ENCODE measurements at regions not wholly inside any gene's neighbourhood (a gene's known extent, or its start where the extent isn't known, plus 50 kb on each side); places are given as distances from the start of the nearest gene placed in this dataset.
A peak's percentile ranks its signal among the peaks of the same experiment; 100 is the strongest.

- Histone ChIP-seq H3K27ac (no peak overlapping the region), H3K9me2 (replicated peaks; ENCODE audit: insufficient read depth) (no peaks in the 10 kb centered on the region), H3K4me3 (no peak overlapping the region), H2AFZ (no peak overlapping the region), H4K20me1 (ENCODE audit: insufficient read depth, poor library complexity, severe bottlenecking) (no peaks in the 10 kb centered on the region), H3K9me3 (ENCODE audit: low read depth) (no peaks in the 10 kb centered on the region), H3K4me2 (peak overlapping the region; percentile 37), H3K79me2 (no peaks in the 10 kb centered on the region), H3K36me3 (replicated peaks; ENCODE audit: insufficient read depth, low read depth) (no peaks in the 10 kb centered on the region), H3K27me3 (peaks cover 20% of the 10 kb centered on the region), H3K4me1 (ENCODE audit: insufficient read depth) (peaks cover 10% of the 10 kb centered on the region)
- TF ChIP-seq EZH2 (IDR thresholded peaks at IDR 0.05; ENCODE audit: borderline replicate concordance) (no peak), EZH2phosphoT487 (IDR thresholded peaks at IDR 0.05; ENCODE audit: low read depth, severe bottlenecking, unreplicated experiment) (no peak), CTCF (IDR thresholded peaks at IDR 0.05; ENCODE audit: poor library complexity) (no peak)
- DNase-seq (ENCODE audit: low spot score), result no peak
- WGBS (ENCODE audit: low lambda C conversion rate, missing lambda C conversion rate), result 42% methylated on average over 7 of the region's 7 CpGs
Observed at GRCh38 chr6:14194483-14194882, 76.9 kb downstream of the CD83 start.

- 41% methylated on average over 5 of the region's 5 CpGs for WGBS (ENCODE audit: low lambda C conversion rate, missing lambda C conversion rate)
- Histone ChIP-seq H3K9me2 (replicated peaks; ENCODE audit: insufficient read depth) (no peaks in the 10 kb centered on the region), H2AFZ (no peak overlapping the region), H3K36me3 (replicated peaks; ENCODE audit: insufficient read depth, low read depth) (no peaks in the 10 kb centered on the region), H3K27me3 (peaks cover 20% of the 10 kb centered on the region), H3K27ac (no peak overlapping the region), H3K9me3 (ENCODE audit: low read depth) (no peaks in the 10 kb centered on the region), H4K20me1 (ENCODE audit: insufficient read depth, poor library complexity, severe bottlenecking) (no peaks in the 10 kb centered on the region), H3K4me1 (ENCODE audit: insufficient read depth) (peaks cover 6% of the 10 kb centered on the region), H3K4me2 (peak overlapping the region; percentile 37), H3K79me2 (no peaks in the 10 kb centered on the region), H3K4me3 (no peak overlapping the region)
- no peak for DNase-seq (ENCODE audit: low spot score)
- TF ChIP-seq EZH2phosphoT487 (IDR thresholded peaks at IDR 0.05; ENCODE audit: low read depth, severe bottlenecking, unreplicated experiment) (no peak), EZH2 (IDR thresholded peaks at IDR 0.05; ENCODE audit: borderline replicate concordance) (no peak), CTCF (IDR thresholded peaks at IDR 0.05; ENCODE audit: poor library complexity) (no peak)
Observed at GRCh38 chr6:14194976-14195375, 77.4 kb downstream of the CD83 start.

GRCh38 chr6:14196026-14196425 lies 78.5 kb downstream of the CD83 start:
- WGBS (ENCODE audit: low lambda C conversion rate, missing lambda C conversion rate), result 91% methylated on average over 4 of the region's 4 CpGs
- H3K27ac ChIP-seq, result no peak overlapping the region
- DNase-seq (ENCODE audit: low spot score), result no peak

More at GRCh38 chr6:14196026-14196425, 78.5 kb downstream of the CD83 start:
- TF ChIP-seq EZH2 (IDR thresholded peaks at IDR 0.05; ENCODE audit: borderline replicate concordance) (no peak), CTCF (IDR thresholded peaks at IDR 0.05; ENCODE audit: poor library complexity) (no peak), EZH2phosphoT487 (IDR thresholded peaks at IDR 0.05; ENCODE audit: low read depth, severe bottlenecking, unreplicated experiment) (no peak)
- no peak overlapping the region for H3K4me2 ChIP-seq
- no peaks in the 10 kb centered on the region for H3K9me3 ChIP-seq (ENCODE audit: low read depth)
- H2AFZ ChIP-seq, result no peak overlapping the region
- H3K9me2 ChIP-seq (replicated peaks; ENCODE audit: insufficient read depth), result no peaks in the 10 kb centered on the region
- H3K27me3 ChIP-seq, result peaks cover 20% of the 10 kb centered on the region
- H3K4me3 ChIP-seq, result no peak overlapping the region
- peaks cover 3% of the 10 kb centered on the region for H3K4me1 ChIP-seq (ENCODE audit: insufficient read depth)
- H3K36me3 ChIP-seq (replicated peaks; ENCODE audit: insufficient read depth, low read depth), result no peaks in the 10 kb centered on the region
- no peaks in the 10 kb centered on the region for H3K79me2 ChIP-seq
- no peaks in the 10 kb centered on the region for H4K20me1 ChIP-seq (ENCODE audit: insufficient read depth, poor library complexity, severe bottlenecking)
